HG02798 (cell line): ENCODE measurements at regions not wholly inside any gene's neighbourhood (a gene's known extent, or its start where the extent isn't known, plus 50 kb on each side); places are given as distances from the start of the nearest gene placed in this dataset.

Experiments
- ATAC-seq: cut with Tn5 transposase; IDR thresholded peaks from one replicate; pipeline ENCODE4 v1.9.1; 2021; ENCODE audit warnings: mild to moderate bottlenecking; ENCODE audit not compliant: unreplicated experiment, poor library complexity

- ATAC-seq: no peak
Measured at GRCh38 chr6:113587078-113587699, 270.0 kb upstream of the MARCKS start.

- no peak for ATAC-seq
Measured at GRCh38 chr6:113588646-113589045, 268.5 kb upstream of the MARCKS start.

GRCh38 chr6:113591896-113592827 lies 265.0 kb upstream of the MARCKS start:
- peak; percentile 50 for ATAC-seq

GRCh38 chr6:113594726-113595125 lies 262.4 kb upstream of the MARCKS start:
- no peak for ATAC-seq

- no peak for ATAC-seq
Measured at GRCh38 chr6:113595911-113596376, 261.2 kb upstream of the MARCKS start.

GRCh38 chr6:113596387-113597230 lies 260.5 kb upstream of the MARCKS start:
- ATAC-seq: no peak

- ATAC-seq: no peak
Measured at GRCh38 chr6:113597231-113597583, 259.9 kb upstream of the MARCKS start.

- no peak for ATAC-seq
Measured at GRCh38 chr6:113598786-113599185, 258.4 kb upstream of the MARCKS start.

- no peak for ATAC-seq
Measured at GRCh38 chr6:113599444-113599843, 257.7 kb upstream of the MARCKS start.

- no peak for ATAC-seq
Measured at GRCh38 chr6:113600551-113601339, 256.4 kb upstream of the MARCKS start.

GRCh38 chr6:113607821-113608545 lies 249.2 kb upstream of the MARCKS start:
- ATAC-seq: no peak

- no peak for ATAC-seq
Measured at GRCh38 chr6:113610377-113610988, 246.7 kb upstream of the MARCKS start.

- no peak for ATAC-seq
Measured at GRCh38 chr6:113616701-113617274, 240.4 kb upstream of the MARCKS start.

- ATAC-seq: no peak
Measured at GRCh38 chr6:113619077-113619476, 238.1 kb upstream of the MARCKS start.

- ATAC-seq: no peak
Measured at GRCh38 chr6:113620386-113620785, 236.8 kb upstream of the MARCKS start.

- no peak for ATAC-seq
Measured at GRCh38 chr6:113622254-113622653, 234.9 kb upstream of the MARCKS start.

GRCh38 chr6:113623129-113623528 lies 234.0 kb upstream of the MARCKS start:
- ATAC-seq: no peak

- peak; percentile 49 for ATAC-seq
Measured at GRCh38 chr6:113625850-113626249, 231.3 kb upstream of the MARCKS start.

GRCh38 chr6:113626475-113626874 lies 230.7 kb upstream of the MARCKS start:
- peak; percentile 18 for ATAC-seq
